ENCODE measurements at regions not wholly inside any gene's neighbourhood (a gene's known extent, or its start where the extent isn't known, plus 50 kb on each side); places are given as distances from the start of the nearest gene placed in this dataset.

DNA sequence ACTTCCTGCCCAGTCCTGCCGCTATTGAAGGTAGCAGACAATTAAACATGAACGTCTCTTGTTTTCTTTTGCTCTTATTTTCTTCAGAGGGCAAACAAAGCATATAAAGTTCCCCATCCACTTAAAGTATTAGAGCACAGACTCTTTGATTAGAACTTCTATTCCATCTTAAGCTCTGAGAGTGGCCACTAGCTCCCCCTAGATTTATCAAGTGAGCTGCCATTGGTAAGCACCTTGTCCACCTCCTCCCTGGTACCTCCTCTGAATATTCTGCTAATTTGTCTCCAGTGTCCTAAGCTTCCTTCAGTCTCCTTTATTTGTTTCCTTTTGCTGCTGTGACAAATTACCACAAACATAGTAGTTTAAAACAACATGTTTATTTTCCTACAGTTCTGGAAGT lies 264.3 kb upstream of the KCNN2 start:
- POLR2A ChIA-PET: no interaction called here

More for the DNA sequence above, 264.3 kb upstream of the KCNN2 start:
- H3K27me3 ChIP-seq (ENCODE audit: control insufficient read depth in 2 of 2, insufficient read depth in 2 of 2, low read length in 2 of 2): no peaks in the 10 kb centered on the region
- H4K20me1 ChIP-seq (replicated peaks; ENCODE audit: control insufficient read depth, insufficient read depth, low read length): no peaks in the 10 kb centered on the region
- ATAC-seq (no peak), DNase-seq (ENCODE audit: extremely low read depth in 1 of 4, low spot score in 3 of 4) (no peak), FAIRE-seq (no peak)
- no peak overlapping the region for H3K27ac ChIP-seq (ENCODE audit: extremely low read depth, low read depth, low read length)
- no peaks in the 10 kb centered on the region for H3K9me3 ChIP-seq (replicated peaks; ENCODE audit: control insufficient read depth, insufficient read depth, low read depth, low read length)
- H3K36me3 ChIP-seq (ENCODE audit: control insufficient read depth, insufficient read depth, low read length): no peaks in the 10 kb centered on the region
- no peak overlapping the region for H2AFZ ChIP-seq (ENCODE audit: low read depth, low read length)
- 0% methylated on average over 2 of the region's 2 CpGs for WGBS (ENCODE audit: insufficient coverage, low coverage, missing lambda C conversion rate)
- TF ChIP-seq NFIX (CRISPR knock-in tag; IDR thresholded peaks at IDR 0.05; ENCODE audit: low read depth): no peak
- TF ChIP-seq, protein P1, sequence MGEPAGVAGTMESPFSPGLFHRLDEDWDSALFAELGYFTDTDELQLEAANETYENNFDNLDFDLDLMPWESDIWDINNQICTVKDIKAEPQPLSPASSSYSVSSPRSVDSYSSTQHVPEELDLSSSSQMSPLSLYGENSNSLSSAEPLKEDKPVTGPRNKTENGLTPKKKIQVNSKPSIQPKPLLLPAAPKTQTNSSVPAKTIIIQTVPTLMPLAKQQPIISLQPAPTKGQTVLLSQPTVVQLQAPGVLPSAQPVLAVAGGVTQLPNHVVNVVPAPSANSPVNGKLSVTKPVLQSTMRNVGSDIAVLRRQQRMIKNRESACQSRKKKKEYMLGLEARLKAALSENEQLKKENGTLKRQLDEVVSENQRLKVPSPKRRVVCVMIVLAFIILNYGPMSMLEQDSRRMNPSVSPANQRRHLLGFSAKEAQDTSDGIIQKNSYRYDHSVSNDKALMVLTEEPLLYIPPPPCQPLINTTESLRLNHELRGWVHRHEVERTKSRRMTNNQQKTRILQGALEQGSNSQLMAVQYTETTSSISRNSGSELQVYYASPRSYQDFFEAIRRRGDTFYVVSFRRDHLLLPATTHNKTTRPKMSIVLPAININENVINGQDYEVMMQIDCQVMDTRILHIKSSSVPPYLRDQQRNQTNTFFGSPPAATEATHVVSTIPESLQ (CRISPR knock-in tag; IDR thresholded peaks at IDR 0.05): no peak
- TF ChIP-seq MECOM (CRISPR knock-in tag; IDR thresholded peaks at IDR 0.05): no peak
- TF ChIP-seq, protein P2, sequence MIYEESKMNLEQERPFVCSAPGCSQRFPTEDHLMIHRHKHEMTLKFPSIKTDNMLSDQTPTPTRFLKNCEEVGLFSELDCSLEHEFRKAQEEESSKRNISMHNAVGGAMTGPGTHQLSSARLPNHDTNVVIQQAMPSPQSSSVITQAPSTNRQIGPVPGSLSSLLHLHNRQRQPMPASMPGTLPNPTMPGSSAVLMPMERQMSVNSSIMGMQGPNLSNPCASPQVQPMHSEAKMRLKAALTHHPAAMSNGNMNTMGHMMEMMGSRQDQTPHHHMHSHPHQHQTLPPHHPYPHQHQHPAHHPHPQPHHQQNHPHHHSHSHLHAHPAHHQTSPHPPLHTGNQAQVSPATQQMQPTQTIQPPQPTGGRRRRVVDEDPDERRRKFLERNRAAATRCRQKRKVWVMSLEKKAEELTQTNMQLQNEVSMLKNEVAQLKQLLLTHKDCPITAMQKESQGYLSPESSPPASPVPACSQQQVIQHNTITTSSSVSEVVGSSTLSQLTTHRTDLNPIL (CRISPR knock-in tag; IDR thresholded peaks at IDR 0.05): no peak
- TF ChIP-seq RAD21 (CRISPR knock-in tag; conservative IDR thresholded peaks at IDR 0.05 in 1 of 2, IDR thresholded peaks at IDR 0.05 in 1 of 2): no peak
- TF ChIP-seq CEBPB (tag; IDR thresholded peaks at IDR 0.05): no peak
- TF ChIP-seq MYC (IDR thresholded peaks at IDR 0.05; ENCODE audit: low read depth, low read length): no peak
- no peak for TF ChIP-seq MYC (CRISPR knock-in tag; IDR thresholded peaks at IDR 0.05; ENCODE audit: borderline replicate concordance, low read depth)
- TF ChIP-seq FOXJ3 (CRISPR knock-in tag; IDR thresholded peaks at IDR 0.05): no peak
- TF ChIP-seq PPARD (CRISPR knock-in tag; IDR thresholded peaks at IDR 0.05): no peak
- TF ChIP-seq E2F3 (CRISPR knock-in tag; IDR thresholded peaks at IDR 0.05): no peak
- no peak for TF ChIP-seq HDAC2 (IDR thresholded peaks at IDR 0.05)
- TF ChIP-seq, protein P3, sequence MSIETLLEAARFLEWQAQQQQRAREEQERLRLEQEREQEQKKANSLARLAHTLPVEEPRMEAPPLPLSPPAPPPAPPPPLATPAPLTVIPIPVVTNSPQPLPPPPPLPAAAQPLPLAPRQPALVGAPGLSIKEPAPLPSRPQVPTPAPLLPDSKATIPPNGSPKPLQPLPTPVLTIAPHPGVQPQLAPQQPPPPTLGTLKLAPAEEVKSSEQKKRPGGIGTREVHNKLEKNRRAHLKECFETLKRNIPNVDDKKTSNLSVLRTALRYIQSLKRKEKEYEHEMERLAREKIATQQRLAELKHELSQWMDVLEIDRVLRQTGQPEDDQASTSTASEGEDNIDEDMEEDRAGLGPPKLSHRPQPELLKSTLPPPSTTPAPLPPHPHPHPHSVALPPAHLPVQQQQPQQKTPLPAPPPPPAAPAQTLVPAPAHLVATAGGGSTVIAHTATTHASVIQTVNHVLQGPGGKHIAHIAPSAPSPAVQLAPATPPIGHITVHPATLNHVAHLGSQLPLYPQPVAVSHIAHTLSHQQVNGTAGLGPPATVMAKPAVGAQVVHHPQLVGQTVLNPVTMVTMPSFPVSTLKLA (conservative IDR thresholded peaks at IDR 0.05): no peak
- TF ChIP-seq EZH2 (IDR thresholded peaks at IDR 0.05; ENCODE audit: borderline replicate concordance, low read depth, low read length): no peak
- no peak for TF ChIP-seq ILF3 (IDR thresholded peaks at IDR 0.05; ENCODE audit: borderline replicate concordance)
- no peak for TF ChIP-seq SPI1 (IDR thresholded peaks at IDR 0.05; ENCODE audit: borderline replicate concordance, low read depth, low read length)
- no peaks in the 10 kb centered on the region for H3K9me1 ChIP-seq (ENCODE audit: control insufficient read depth, insufficient read depth, low read length)
- in situ Hi-C loops (cut with MboI): no loop called here
- H3K9ac ChIP-seq (ENCODE audit: insufficient read depth in 1 of 2, low read depth in 2 of 2, low read length in 2 of 2): no peak overlapping the region
- no TSS peak for BruUV-seq (replicated peaks)
- H3K79me2 ChIP-seq (ENCODE audit: control insufficient read depth, insufficient read depth, low read length): no peaks in the 10 kb centered on the region
- no peak overlapping the region for H3K4me3 ChIP-seq
- CTCF ChIA-PET (ENCODE audit: low intra/inter-chr PET ratio): no interaction called here
- no peaks in the 10 kb centered on the region for H3K4me1 ChIP-seq (replicated peaks in 1 of 2; ENCODE audit: control insufficient read depth in 2 of 2, insufficient read depth in 2 of 2, low read length in 2 of 2)
- intact Hi-C loops (cut with micrococcal nuclease): no loop called here
- H3K4me2 ChIP-seq (ENCODE audit: insufficient read depth, low read length): no peak overlapping the region
